H1 (cell line): ENCODE measurements at regions not wholly inside any gene's neighbourhood (a gene's known extent, or its start where the extent isn't known, plus 50 kb on each side); places are given as distances from the start of the nearest gene placed in this dataset.

Experiments used
- EZH2 ChIP-seq: fragments of 200-600 bp; sonication (generic); IDR thresholded peaks from 2 replicates; pipeline ENCODE4 v1.7.1; 2012; ENCODE audit warnings: low read depth, mild to moderate bottlenecking, moderate library complexity, low read length, inconsistent platforms; ENCODE audit not compliant: severe bottlenecking
- RAD21 ChIP-seq, 2 experiments: IDR thresholded peaks in 1 of 2; conservative IDR thresholded peaks in 1 of 2; 2 replicates each; pipeline ENCODE4 v1.6.1; 2011; ENCODE audit warnings: low read depth in 2 of 2, low read length in 2 of 2, improper control_type of control experiment in 1 of 2, inconsistent platforms in 1 of 2, mild to moderate bottlenecking in 1 of 2, moderate library complexity in 1 of 2
- RXRA ChIP-seq: IDR thresholded peaks from 2 replicates; pipeline ENCODE4 v1.6.1; 2011; ENCODE audit warnings: low read depth, mild to moderate bottlenecking, low read length, moderate library complexity; ENCODE audit not compliant: insufficient read depth
- SUZ12 ChIP-seq: fragments of 200-600 bp; sonication (generic); IDR thresholded peaks from 2 replicates; pipeline ENCODE4 v1.6.1; 2012; ENCODE audit warnings: mild to moderate bottlenecking, inconsistent platforms, low read length, moderate library complexity, mixed read lengths
- TF ChIP-seq, protein P1 (sequence below): IDR thresholded peaks from 2 replicates; pipeline ENCODE4 v1.6.1; 2012; ENCODE audit warnings: inconsistent platforms
- TF ChIP-seq, protein P2 (sequence below): fragments of 300-600 bp; sonication (generic); IDR thresholded peaks from 2 replicates; pipeline ENCODE4 v1.7.1; 2012; ENCODE audit warnings: low read length, moderate library complexity, mild to moderate bottlenecking, inconsistent platforms; ENCODE audit not compliant: insufficient replicate concordance
- TF ChIP-seq, protein P3 (sequence below): IDR thresholded peaks from 2 replicates; pipeline ENCODE4 v1.6.1; 2011; ENCODE audit warnings: low read depth, mild to moderate bottlenecking, low read length; ENCODE audit not compliant: insufficient read depth

DNA sequence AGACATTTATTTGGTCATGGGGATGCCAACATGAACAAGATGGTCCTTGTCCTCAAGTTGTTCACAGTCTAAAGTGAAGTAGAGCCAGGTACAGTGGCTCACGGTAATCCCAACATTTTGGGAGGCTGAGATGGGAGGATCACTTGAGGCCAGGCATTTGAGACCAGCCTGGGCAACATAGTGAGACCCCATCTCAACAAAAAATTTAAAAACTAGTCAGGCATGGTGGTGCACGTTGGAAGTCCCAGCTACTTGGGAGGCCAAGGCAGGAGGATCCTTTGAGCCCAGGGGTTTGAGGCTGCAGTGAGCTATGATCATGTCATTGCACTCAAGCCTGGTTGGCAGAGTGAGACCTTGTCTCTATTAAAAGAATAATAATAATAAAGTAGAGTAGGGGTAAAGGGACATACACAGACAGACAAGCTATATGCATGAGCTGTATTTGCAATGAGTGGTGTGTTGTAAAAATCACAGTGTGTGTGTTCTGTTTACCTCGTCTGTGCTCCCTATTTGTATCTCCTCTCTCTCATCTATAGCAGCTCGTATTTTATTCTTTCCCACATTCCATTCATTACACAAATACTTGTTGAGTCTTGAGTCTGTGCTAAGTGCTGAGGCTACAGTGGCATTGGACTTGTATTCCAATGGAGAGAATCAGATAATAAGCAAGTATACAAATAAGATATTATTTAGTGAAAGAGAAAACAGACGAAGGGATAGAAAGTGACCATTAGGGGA lies 73.9 kb upstream of the DHX40 start (continued):
- TF ChIP-seq, protein P1, sequence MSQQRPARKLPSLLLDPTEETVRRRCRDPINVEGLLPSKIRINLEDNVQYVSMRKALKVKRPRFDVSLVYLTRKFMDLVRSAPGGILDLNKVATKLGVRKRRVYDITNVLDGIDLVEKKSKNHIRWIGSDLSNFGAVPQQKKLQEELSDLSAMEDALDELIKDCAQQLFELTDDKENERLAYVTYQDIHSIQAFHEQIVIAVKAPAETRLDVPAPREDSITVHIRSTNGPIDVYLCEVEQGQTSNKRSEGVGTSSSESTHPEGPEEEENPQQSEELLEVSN, result no peak
- no peak for TF ChIP-seq SUZ12
- no peak for TF ChIP-seq RXRA
- TF ChIP-seq RAD21 (IDR thresholded peaks at IDR 0.05 in 1 of 2, conservative IDR thresholded peaks at IDR 0.05 in 1 of 2; ENCODE audit: low read depth in 2 of 2, low read length in 2 of 2), result no peak
- TF ChIP-seq, protein P2, sequence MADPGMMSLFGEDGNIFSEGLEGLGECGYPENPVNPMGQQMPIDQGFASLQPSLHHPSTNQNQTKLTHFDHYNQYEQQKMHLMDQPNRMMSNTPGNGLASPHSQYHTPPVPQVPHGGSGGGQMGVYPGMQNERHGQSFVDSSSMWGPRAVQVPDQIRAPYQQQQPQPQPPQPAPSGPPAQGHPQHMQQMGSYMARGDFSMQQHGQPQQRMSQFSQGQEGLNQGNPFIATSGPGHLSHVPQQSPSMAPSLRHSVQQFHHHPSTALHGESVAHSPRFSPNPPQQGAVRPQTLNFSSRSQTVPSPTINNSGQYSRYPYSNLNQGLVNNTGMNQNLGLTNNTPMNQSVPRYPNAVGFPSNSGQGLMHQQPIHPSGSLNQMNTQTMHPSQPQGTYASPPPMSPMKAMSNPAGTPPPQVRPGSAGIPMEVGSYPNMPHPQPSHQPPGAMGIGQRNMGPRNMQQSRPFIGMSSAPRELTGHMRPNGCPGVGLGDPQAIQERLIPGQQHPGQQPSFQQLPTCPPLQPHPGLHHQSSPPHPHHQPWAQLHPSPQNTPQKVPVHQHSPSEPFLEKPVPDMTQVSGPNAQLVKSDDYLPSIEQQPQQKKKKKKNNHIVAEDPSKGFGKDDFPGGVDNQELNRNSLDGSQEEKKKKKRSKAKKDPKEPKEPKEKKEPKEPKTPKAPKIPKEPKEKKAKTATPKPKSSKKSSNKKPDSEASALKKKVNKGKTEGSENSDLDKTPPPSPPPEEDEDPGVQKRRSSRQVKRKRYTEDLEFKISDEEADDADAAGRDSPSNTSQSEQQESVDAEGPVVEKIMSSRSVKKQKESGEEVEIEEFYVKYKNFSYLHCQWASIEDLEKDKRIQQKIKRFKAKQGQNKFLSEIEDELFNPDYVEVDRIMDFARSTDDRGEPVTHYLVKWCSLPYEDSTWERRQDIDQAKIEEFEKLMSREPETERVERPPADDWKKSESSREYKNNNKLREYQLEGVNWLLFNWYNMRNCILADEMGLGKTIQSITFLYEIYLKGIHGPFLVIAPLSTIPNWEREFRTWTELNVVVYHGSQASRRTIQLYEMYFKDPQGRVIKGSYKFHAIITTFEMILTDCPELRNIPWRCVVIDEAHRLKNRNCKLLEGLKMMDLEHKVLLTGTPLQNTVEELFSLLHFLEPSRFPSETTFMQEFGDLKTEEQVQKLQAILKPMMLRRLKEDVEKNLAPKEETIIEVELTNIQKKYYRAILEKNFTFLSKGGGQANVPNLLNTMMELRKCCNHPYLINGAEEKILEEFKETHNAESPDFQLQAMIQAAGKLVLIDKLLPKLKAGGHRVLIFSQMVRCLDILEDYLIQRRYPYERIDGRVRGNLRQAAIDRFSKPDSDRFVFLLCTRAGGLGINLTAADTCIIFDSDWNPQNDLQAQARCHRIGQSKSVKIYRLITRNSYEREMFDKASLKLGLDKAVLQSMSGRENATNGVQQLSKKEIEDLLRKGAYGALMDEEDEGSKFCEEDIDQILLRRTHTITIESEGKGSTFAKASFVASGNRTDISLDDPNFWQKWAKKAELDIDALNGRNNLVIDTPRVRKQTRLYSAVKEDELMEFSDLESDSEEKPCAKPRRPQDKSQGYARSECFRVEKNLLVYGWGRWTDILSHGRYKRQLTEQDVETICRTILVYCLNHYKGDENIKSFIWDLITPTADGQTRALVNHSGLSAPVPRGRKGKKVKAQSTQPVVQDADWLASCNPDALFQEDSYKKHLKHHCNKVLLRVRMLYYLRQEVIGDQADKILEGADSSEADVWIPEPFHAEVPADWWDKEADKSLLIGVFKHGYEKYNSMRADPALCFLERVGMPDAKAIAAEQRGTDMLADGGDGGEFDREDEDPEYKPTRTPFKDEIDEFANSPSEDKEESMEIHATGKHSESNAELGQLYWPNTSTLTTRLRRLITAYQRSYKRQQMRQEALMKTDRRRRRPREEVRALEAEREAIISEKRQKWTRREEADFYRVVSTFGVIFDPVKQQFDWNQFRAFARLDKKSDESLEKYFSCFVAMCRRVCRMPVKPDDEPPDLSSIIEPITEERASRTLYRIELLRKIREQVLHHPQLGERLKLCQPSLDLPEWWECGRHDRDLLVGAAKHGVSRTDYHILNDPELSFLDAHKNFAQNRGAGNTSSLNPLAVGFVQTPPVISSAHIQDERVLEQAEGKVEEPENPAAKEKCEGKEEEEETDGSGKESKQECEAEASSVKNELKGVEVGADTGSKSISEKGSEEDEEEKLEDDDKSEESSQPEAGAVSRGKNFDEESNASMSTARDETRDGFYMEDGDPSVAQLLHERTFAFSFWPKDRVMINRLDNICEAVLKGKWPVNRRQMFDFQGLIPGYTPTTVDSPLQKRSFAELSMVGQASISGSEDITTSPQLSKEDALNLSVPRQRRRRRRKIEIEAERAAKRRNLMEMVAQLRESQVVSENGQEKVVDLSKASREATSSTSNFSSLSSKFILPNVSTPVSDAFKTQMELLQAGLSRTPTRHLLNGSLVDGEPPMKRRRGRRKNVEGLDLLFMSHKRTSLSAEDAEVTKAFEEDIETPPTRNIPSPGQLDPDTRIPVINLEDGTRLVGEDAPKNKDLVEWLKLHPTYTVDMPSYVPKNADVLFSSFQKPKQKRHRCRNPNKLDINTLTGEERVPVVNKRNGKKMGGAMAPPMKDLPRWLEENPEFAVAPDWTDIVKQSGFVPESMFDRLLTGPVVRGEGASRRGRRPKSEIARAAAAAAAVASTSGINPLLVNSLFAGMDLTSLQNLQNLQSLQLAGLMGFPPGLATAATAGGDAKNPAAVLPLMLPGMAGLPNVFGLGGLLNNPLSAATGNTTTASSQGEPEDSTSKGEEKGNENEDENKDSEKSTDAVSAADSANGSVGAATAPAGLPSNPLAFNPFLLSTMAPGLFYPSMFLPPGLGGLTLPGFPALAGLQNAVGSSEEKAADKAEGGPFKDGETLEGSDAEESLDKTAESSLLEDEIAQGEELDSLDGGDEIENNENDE, result no peak
- TF ChIP-seq, protein P3, sequence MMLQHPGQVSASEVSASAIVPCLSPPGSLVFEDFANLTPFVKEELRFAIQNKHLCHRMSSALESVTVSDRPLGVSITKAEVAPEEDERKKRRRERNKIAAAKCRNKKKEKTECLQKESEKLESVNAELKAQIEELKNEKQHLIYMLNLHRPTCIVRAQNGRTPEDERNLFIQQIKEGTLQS, result no peak
- no peak for TF ChIP-seq EZH2
